GM12874 (cell line): ENCODE measurements at regions not wholly inside any gene's neighbourhood (a gene's known extent, or its start where the extent isn't known, plus 50 kb on each side); places are given as distances from the start of the nearest gene placed in this dataset.

ENCODE experiments used
- TF ChIP-seq, protein P1 (sequence below): IDR thresholded peaks from 2 replicates; pipeline ENCODE4 v1.5.1; 2011; ENCODE audit warnings: low read depth, mild to moderate bottlenecking, control low read depth, low read length, moderate library complexity; ENCODE audit not compliant: insufficient read depth

DNA sequence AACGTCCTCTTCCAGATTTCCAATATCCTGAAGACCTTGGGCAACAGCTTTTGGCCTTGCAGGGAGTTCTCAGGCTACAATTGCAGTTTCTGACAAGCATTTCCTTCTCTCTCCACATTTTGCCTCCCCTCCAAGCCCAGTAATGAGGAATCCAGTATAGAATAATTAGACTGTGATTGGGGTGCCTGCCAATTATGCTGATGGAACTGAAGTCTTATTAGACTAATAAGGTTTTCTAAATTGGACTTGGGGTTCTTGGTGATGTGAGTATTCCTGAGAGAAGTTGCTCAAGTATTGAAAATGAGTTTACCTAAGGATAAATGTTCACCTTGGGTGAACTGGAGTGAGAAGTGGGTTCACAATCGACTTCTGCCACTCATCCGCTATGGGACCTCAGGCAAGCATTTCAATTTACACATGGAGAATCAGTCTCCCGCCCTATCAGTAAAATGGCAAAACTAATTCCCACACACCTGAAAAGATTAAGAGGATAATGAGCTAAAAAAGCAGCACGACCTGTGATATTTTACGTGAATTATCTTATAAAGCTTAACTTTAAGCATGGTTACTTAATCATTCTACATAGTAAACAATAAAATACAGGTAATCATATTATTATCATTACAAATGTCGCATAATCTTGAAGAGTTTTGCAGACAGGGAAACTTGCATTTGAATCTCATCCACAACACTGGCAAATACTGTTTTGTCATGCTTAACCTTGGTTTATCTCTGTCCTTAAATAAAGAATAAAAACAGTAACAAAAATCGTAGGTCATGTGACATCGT lies 628.0 kb downstream of the TMEM114 start:
- TF ChIP-seq, protein P1, sequence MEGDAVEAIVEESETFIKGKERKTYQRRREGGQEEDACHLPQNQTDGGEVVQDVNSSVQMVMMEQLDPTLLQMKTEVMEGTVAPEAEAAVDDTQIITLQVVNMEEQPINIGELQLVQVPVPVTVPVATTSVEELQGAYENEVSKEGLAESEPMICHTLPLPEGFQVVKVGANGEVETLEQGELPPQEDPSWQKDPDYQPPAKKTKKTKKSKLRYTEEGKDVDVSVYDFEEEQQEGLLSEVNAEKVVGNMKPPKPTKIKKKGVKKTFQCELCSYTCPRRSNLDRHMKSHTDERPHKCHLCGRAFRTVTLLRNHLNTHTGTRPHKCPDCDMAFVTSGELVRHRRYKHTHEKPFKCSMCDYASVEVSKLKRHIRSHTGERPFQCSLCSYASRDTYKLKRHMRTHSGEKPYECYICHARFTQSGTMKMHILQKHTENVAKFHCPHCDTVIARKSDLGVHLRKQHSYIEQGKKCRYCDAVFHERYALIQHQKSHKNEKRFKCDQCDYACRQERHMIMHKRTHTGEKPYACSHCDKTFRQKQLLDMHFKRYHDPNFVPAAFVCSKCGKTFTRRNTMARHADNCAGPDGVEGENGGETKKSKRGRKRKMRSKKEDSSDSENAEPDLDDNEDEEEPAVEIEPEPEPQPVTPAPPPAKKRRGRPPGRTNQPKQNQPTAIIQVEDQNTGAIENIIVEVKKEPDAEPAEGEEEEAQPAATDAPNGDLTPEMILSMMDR = no peak

DNA sequence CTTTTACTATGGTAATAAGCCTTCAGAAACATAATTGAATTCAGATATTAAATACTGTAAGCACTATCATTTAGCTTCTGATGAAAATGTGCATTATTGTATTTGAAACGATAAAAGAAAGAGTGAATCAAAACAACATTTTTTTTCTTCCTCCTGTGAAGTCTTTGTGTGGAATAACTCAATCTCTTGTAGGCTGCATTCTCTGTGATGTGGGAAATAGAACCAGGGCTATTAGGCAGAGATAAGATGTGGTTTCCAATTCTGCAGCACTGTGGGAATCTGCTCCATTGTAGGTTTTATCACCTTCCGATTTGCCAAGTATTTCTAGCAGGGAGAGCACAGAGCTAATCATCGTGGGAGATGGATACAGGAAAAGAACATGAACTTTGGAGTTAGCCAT lies 624.5 kb downstream of the RBFOX1 start:
- TF ChIP-seq, protein P1 = no peak

DNA sequence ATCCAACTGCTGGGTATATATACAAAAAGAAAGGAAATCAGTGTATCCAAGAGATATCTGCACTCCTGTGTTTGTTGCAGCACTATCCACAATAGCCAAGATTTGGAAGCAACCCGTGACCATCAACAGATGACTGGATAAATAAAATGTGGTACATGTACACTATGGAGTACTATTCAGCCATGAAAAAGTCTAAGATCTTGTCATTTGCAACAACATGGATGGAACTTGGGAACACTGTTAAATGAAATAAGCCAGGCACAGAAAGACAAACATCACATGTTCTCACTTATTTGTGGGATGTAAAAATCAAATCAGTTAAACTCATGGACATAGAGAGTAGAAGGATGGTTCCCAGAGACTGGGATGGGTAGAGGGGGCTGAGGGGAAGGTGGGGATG lies 620.7 kb downstream of the RBFOX1 start:
- TF ChIP-seq, protein P1 = no peak

DNA sequence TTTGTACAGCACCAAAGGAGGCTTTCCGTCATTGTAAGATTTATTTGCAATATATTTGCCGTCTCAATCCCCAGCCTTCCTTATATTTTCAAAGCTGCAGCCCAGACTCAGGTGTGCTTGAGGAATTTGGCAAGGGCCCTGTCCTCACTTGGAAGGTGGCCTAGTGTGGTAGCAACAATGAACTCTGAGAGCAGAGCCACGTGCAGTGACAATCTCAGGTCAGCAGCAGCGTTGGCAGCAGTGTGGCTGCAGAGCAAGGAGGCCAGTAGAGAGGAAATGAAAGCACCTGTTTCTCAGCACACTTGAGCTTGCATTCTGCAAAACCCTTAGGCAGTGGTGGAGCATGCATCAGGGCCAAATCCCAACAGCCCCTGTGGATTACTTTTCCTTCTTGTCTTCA lies 613.5 kb downstream of the RBFOX1 start:
- TF ChIP-seq, protein P1 = no peak

DNA sequence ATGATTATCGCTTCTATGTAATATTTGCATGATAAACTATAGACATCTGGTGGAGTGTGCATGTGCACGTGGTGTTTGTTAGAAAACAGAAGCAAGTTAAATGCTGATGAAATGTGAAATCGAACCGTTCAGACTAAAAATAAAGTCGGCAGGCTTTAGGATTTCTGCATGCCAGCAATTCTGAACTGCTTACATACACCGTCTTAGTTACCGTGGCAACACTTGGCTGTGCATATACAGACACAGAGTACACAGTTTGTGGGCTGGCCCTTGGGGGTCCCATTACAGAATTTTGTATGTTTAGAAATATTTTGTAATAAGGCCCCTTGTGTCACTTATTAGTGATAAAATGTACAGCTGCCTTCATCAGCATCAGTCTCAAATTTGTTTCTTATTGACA lies 605.5 kb downstream of the RBFOX1 start:
- TF ChIP-seq, protein P1 = no peak

DNA sequence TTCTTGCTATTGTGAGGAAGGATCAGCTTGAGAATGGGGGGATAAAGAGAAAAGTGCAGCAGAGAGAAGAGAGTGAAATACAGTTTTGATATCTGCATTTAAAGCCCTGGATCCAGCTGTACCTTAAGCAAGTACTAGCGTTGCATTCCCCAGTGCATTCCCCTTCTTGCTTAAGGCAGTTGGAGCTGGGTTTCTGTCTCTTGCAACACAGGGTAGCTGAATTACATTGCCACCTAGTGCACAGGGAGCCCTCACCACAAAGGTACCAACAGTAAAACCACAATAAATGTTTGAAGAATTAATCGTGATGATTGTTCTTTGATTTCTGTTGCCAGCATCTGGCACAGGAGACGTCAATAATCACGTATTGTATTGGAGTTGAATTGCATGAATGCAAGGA lies 588.7 kb downstream of the RBFOX1 start:
- TF ChIP-seq, protein P1 = no peak

DNA sequence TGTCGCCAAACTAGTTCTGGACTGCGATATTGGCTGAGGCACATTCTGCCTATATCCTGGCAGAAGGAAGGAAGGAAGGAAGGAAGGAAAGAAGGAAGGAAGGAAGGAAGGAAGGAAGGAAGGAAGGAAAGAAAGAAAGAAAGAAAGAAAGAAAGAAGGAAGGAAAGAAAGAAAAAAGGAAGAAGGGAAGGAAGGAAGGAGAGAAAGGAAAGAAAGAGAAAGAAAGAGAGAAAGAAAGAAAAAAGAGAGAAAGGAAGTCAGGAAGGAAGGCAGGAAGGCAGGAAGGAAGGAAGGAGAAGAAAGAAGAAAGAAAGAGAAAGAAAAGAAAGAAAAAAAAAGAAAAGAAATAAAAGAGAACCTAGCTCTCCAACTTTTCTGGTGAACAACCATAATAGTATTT lies 587.1 kb downstream of the RBFOX1 start:
- TF ChIP-seq, protein P1 = no peak
